ENCODE measurements at regions not wholly inside any gene's neighbourhood (a gene's known extent, or its start where the extent isn't known, plus 50 kb on each side); places are given as distances from the start of the nearest gene placed in this dataset.

- no peaks in the 10 kb centered on the region for H3K9me3 Mint-ChIP-seq
- H3K27ac Mint-ChIP-seq: no peak overlapping the region
- DNase-seq: no peak
- no peak overlapping the region for H3K4me3 Mint-ChIP-seq
- H3K4me1 Mint-ChIP-seq: no peaks in the 10 kb centered on the region
- no peaks in the 10 kb centered on the region for H3K36me3 Mint-ChIP-seq (ENCODE audit: low read depth)
- no peaks in the 10 kb centered on the region for H3K27me3 Mint-ChIP-seq
- intact Hi-C loops (cut with micrococcal nuclease): no loop called here
Measured at GRCh38 chr10:129387258-129387525, 79.8 kb upstream of the MGMT start.

GRCh38 chr10:129388435-129388834 is 78.6 kb upstream of the MGMT start:
- Mint-ChIP-seq H3K9me3 (no peaks in the 10 kb centered on the region), H3K27ac (no peak overlapping the region), H3K27me3 (no peaks in the 10 kb centered on the region), H3K4me3 (no peak overlapping the region), H3K36me3 (ENCODE audit: low read depth) (no peaks in the 10 kb centered on the region), H3K4me1 (no peaks in the 10 kb centered on the region)
- DNase-seq: no peak
- intact Hi-C loops (cut with micrococcal nuclease): no loop called here

GRCh38 chr10:129389194-129389593 is 77.8 kb upstream of the MGMT start:
- intact Hi-C loops (cut with micrococcal nuclease): no loop called here
- no peak overlapping the region for H3K4me3 Mint-ChIP-seq
- no peaks in the 10 kb centered on the region for H3K27me3 Mint-ChIP-seq
- no peaks in the 10 kb centered on the region for H3K9me3 Mint-ChIP-seq
- H3K4me1 Mint-ChIP-seq: no peaks in the 10 kb centered on the region
- H3K27ac Mint-ChIP-seq: no peak overlapping the region
- H3K36me3 Mint-ChIP-seq (ENCODE audit: low read depth): no peaks in the 10 kb centered on the region
- no peak for DNase-seq

GRCh38 chr10:129390147-129390546 is 76.9 kb upstream of the MGMT start:
- no peak overlapping the region for H3K27ac Mint-ChIP-seq
- H3K4me3 Mint-ChIP-seq: no peak overlapping the region
- no peaks in the 10 kb centered on the region for H3K27me3 Mint-ChIP-seq
- DNase-seq: no peak
- H3K4me1 Mint-ChIP-seq: no peaks in the 10 kb centered on the region
- no peaks in the 10 kb centered on the region for H3K36me3 Mint-ChIP-seq (ENCODE audit: low read depth)
- no peaks in the 10 kb centered on the region for H3K9me3 Mint-ChIP-seq
- intact Hi-C loops (cut with micrococcal nuclease): no loop called here

- intact Hi-C loops (cut with micrococcal nuclease): no loop called here
- H3K27me3 Mint-ChIP-seq: no peaks in the 10 kb centered on the region
- H3K36me3 Mint-ChIP-seq (ENCODE audit: low read depth): no peaks in the 10 kb centered on the region
- no peak overlapping the region for H3K27ac Mint-ChIP-seq
- H3K4me3 Mint-ChIP-seq: no peak overlapping the region
- H3K4me1 Mint-ChIP-seq: no peaks in the 10 kb centered on the region
- H3K9me3 Mint-ChIP-seq: no peaks in the 10 kb centered on the region
- no peak for DNase-seq
Measured at GRCh38 chr10:129390726-129391125, 76.3 kb upstream of the MGMT start.

- H3K27ac Mint-ChIP-seq: no peak overlapping the region
- H3K27me3 Mint-ChIP-seq: no peaks in the 10 kb centered on the region
- no peak overlapping the region for H3K4me3 Mint-ChIP-seq
- H3K9me3 Mint-ChIP-seq: no peaks in the 10 kb centered on the region
- no peaks in the 10 kb centered on the region for H3K4me1 Mint-ChIP-seq
- H3K36me3 Mint-ChIP-seq (ENCODE audit: low read depth): no peaks in the 10 kb centered on the region
- intact Hi-C loops (cut with micrococcal nuclease): no loop called here
- no peak for DNase-seq
Measured at GRCh38 chr10:129391464-129391863, 75.6 kb upstream of the MGMT start.

GRCh38 chr10:129392855-129393254 is 74.2 kb upstream of the MGMT start:
- no peaks in the 10 kb centered on the region for H3K36me3 Mint-ChIP-seq (ENCODE audit: low read depth)
- no peaks in the 10 kb centered on the region for H3K9me3 Mint-ChIP-seq
- no peak for DNase-seq
- intact Hi-C loops (cut with micrococcal nuclease): no loop called here
- H3K27me3 Mint-ChIP-seq: no peaks in the 10 kb centered on the region
- H3K27ac Mint-ChIP-seq: no peak overlapping the region
- no peaks in the 10 kb centered on the region for H3K4me1 Mint-ChIP-seq
- no peak overlapping the region for H3K4me3 Mint-ChIP-seq

GRCh38 chr10:129393812-129394211 is 73.2 kb upstream of the MGMT start:
- Mint-ChIP-seq H3K9me3 (no peaks in the 10 kb centered on the region), H3K27me3 (no peaks in the 10 kb centered on the region), H3K4me3 (no peak overlapping the region), H3K4me1 (no peaks in the 10 kb centered on the region), H3K36me3 (ENCODE audit: low read depth) (no peaks in the 10 kb centered on the region), H3K27ac (no peak overlapping the region)
- DNase-seq: no peak
- intact Hi-C loops (cut with micrococcal nuclease): no loop called here

- Mint-ChIP-seq H3K27me3 (no peaks in the 10 kb centered on the region), H3K9me3 (no peaks in the 10 kb centered on the region), H3K36me3 (ENCODE audit: low read depth) (no peaks in the 10 kb centered on the region), H3K4me3 (no peak overlapping the region), H3K27ac (no peak overlapping the region), H3K4me1 (no peaks in the 10 kb centered on the region)
- intact Hi-C loops (cut with micrococcal nuclease): no loop called here
- no peak for DNase-seq
Measured at GRCh38 chr10:129394518-129395328, 72.3 kb upstream of the MGMT start.

GRCh38 chr10:129396021-129396722 is 70.9 kb upstream of the MGMT start:
- Mint-ChIP-seq H3K4me1 (no peaks in the 10 kb centered on the region), H3K9me3 (no peaks in the 10 kb centered on the region), H3K27me3 (no peaks in the 10 kb centered on the region), H3K36me3 (ENCODE audit: low read depth) (no peaks in the 10 kb centered on the region), H3K27ac (no peak overlapping the region), H3K4me3 (no peak overlapping the region)
- intact Hi-C loops (cut with micrococcal nuclease): no loop called here
- DNase-seq: no peak

GRCh38 chr10:129397198-129397974 is 69.7 kb upstream of the MGMT start:
- no peak overlapping the region for H3K27ac Mint-ChIP-seq
- H3K9me3 Mint-ChIP-seq: no peaks in the 10 kb centered on the region
- DNase-seq: no peak
- intact Hi-C loops (cut with micrococcal nuclease): no loop called here
- H3K4me3 Mint-ChIP-seq: no peak overlapping the region
- no peaks in the 10 kb centered on the region for H3K4me1 Mint-ChIP-seq
- no peaks in the 10 kb centered on the region for H3K36me3 Mint-ChIP-seq (ENCODE audit: low read depth)
- no peaks in the 10 kb centered on the region for H3K27me3 Mint-ChIP-seq

GRCh38 chr10:129398711-129399141 is 68.3 kb upstream of the MGMT start:
- intact Hi-C loops (cut with micrococcal nuclease): no loop called here
- Mint-ChIP-seq H3K4me3 (no peak overlapping the region), H3K4me1 (no peaks in the 10 kb centered on the region), H3K27ac (no peak overlapping the region), H3K27me3 (no peaks in the 10 kb centered on the region), H3K36me3 (ENCODE audit: low read depth) (no peaks in the 10 kb centered on the region), H3K9me3 (no peaks in the 10 kb centered on the region)
- DNase-seq: no peak

GRCh38 chr10:129400426-129400825 is 66.6 kb upstream of the MGMT start:
- H3K9me3 Mint-ChIP-seq: no peaks in the 10 kb centered on the region
- intact Hi-C loops (cut with micrococcal nuclease): no loop called here
- no peaks in the 10 kb centered on the region for H3K4me1 Mint-ChIP-seq
- DNase-seq: no peak
- H3K36me3 Mint-ChIP-seq (ENCODE audit: low read depth): no peaks in the 10 kb centered on the region
- no peak overlapping the region for H3K27ac Mint-ChIP-seq
- no peaks in the 10 kb centered on the region for H3K27me3 Mint-ChIP-seq
- no peak overlapping the region for H3K4me3 Mint-ChIP-seq

- Mint-ChIP-seq H3K9me3 (no peaks in the 10 kb centered on the region), H3K27ac (no peak overlapping the region), H3K4me1 (no peaks in the 10 kb centered on the region), H3K27me3 (no peaks in the 10 kb centered on the region), H3K36me3 (ENCODE audit: low read depth) (no peaks in the 10 kb centered on the region), H3K4me3 (no peak overlapping the region)
- no peak for DNase-seq
- intact Hi-C loops (cut with micrococcal nuclease): no loop called here
Measured at GRCh38 chr10:129402459-129402858, 64.6 kb upstream of the MGMT start.

All from activated CD4-positive, alpha-beta T cell treated with anti-CD3 and anti-CD28 coated beads, Interleukin-2, amount 10 ng/mL, durations not matched to agents 24 days and 14 days (primary cell).